ENCODE measurements at regions not wholly inside any gene's neighbourhood (a gene's known extent, or its start where the extent isn't known, plus 50 kb on each side); places are given as distances from the start of the nearest gene placed in this dataset.

DNA sequence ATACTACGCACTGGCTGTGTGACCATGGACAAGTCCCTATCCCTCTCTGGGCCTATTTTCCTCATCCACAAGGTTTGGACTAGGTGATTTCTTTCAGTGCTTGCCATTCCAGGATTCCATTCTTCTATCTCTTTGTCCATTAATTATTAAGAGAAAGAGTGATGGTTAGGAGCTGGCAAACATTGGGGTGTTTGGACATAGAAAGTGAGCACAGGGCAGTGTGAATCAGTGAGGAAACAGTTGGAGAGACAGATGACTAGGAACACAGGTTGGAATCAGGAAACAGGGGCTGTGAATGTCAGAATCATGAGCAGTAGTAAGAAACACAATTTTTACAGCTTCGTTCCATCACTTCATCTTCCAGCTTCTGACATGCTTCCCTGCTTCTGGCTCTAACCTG is 211.8 kb downstream of the INSC start:
- DNase-seq = no peak
- H3K27me3 ChIP-seq = no peaks in the 10 kb centered on the region
- no peak overlapping the region for H3K4me3 ChIP-seq (ENCODE audit: low read depth, low read length)
- H3K9me3 ChIP-seq = no peaks in the 10 kb centered on the region
- H3K4me1 ChIP-seq = no peaks in the 10 kb centered on the region
- no peaks in the 10 kb centered on the region for H3K36me3 ChIP-seq
- TF ChIP-seq, protein P1, sequence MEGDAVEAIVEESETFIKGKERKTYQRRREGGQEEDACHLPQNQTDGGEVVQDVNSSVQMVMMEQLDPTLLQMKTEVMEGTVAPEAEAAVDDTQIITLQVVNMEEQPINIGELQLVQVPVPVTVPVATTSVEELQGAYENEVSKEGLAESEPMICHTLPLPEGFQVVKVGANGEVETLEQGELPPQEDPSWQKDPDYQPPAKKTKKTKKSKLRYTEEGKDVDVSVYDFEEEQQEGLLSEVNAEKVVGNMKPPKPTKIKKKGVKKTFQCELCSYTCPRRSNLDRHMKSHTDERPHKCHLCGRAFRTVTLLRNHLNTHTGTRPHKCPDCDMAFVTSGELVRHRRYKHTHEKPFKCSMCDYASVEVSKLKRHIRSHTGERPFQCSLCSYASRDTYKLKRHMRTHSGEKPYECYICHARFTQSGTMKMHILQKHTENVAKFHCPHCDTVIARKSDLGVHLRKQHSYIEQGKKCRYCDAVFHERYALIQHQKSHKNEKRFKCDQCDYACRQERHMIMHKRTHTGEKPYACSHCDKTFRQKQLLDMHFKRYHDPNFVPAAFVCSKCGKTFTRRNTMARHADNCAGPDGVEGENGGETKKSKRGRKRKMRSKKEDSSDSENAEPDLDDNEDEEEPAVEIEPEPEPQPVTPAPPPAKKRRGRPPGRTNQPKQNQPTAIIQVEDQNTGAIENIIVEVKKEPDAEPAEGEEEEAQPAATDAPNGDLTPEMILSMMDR (IDR thresholded peaks at IDR 0.05; ENCODE audit: low read depth, low read length) = no peak

- H3K27me3 ChIP-seq = no peaks in the 10 kb centered on the region
- H3K36me3 ChIP-seq = no peaks in the 10 kb centered on the region
- no peak overlapping the region for H3K4me3 ChIP-seq (ENCODE audit: low read depth, low read length)
- no peaks in the 10 kb centered on the region for H3K4me1 ChIP-seq
- peak; percentile 68 for DNase-seq
- TF ChIP-seq, protein P1 (IDR thresholded peaks at IDR 0.05; ENCODE audit: low read depth, low read length) = peak; percentile 76
- no peaks in the 10 kb centered on the region for H3K9me3 ChIP-seq
These were observed 213.1 kb downstream of the INSC start for GRCh38 chr11:15327786-15328231.

DNA sequence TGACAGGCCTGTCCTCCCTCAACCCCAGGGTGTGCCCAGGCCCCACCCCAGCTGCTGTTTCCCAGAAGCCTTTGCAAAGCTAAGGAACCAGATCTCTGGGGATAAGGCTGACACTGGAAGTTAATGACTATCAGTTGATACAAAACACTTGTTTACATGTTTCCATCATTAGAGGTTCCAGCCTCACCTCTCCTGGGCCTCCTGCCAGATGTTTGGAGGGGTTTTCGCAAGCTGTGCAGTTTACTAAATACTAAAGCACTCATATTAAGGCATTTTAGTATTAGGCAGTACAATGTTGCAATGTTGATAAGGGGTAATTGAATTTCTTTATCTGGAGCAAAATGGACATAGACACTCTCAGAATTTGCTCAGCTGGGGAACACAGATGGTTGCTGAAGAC is 218.7 kb downstream of the INSC start:
- Histone ChIP-seq H3K36me3 (no peaks in the 10 kb centered on the region), H3K27me3 (no peaks in the 10 kb centered on the region), H3K9me3 (no peaks in the 10 kb centered on the region), H3K4me1 (no peaks in the 10 kb centered on the region; the same call in none of the 2 replicates), H3K4me3 (ENCODE audit: low read depth, low read length) (no peak overlapping the region)
- TF ChIP-seq, protein P1 (IDR thresholded peaks at IDR 0.05; ENCODE audit: low read depth, low read length) = no peak
- DNase-seq = peak; percentile 44

DNA sequence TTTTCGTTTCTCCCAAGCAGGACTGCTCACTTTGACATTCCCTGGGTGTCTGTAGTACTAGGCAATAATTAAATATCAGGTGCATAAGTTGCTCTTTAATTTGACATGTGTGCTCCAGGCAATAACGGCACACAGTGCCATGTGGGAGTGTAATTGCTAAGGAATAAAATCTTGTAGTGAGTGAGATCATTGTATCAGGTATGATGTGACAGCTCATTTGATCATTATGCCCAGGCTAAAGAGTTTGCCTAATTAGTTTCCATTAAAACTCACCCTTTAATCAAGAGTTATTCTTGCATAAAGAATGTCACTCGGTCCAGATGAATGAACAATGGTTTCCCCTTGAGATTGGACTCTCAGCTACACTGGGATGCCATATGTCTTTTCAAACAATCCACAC is 220.0 kb downstream of the INSC start:
- Histone ChIP-seq H3K27me3 (no peaks in the 10 kb centered on the region), H3K9me3 (no peaks in the 10 kb centered on the region), H3K36me3 (no peaks in the 10 kb centered on the region), H3K4me1 (no peaks in the 10 kb centered on the region; the same call in none of the 2 replicates), H3K4me3 (ENCODE audit: low read depth, low read length) (no peak overlapping the region)
- TF ChIP-seq, protein P1 (IDR thresholded peaks at IDR 0.05; ENCODE audit: low read depth, low read length) = no peak
- no peak for DNase-seq

DNA sequence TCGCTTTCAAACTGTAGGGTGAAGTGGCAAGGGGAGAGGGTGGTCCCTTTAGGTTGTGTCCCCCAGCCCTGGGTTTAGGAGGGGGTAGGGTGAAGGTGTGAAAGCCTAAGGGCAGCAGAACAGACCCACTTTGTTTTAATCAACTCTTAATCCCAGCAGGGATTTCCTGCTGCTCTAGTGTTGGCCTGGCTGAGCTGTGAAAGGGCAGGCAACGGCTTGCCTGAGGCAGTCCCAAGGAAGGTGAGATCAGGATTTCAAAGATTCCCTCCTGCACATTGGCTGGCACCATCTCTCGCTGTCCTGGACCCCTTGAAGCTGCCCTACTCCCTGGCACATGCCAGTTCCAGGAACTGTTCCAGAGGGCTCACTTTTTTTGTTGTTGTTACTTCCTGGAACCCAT is 221.3 kb downstream of the INSC start:
- H3K36me3 ChIP-seq = no peaks in the 10 kb centered on the region
- DNase-seq = no peak
- H3K4me3 ChIP-seq (ENCODE audit: low read depth, low read length) = no peak overlapping the region
- H3K27me3 ChIP-seq = no peaks in the 10 kb centered on the region
- TF ChIP-seq, protein P1 (IDR thresholded peaks at IDR 0.05; ENCODE audit: low read depth, low read length) = no peak
- H3K4me1 ChIP-seq = no peaks in the 10 kb centered on the region; the same call in none of the 2 replicates
- H3K9me3 ChIP-seq = no peaks in the 10 kb centered on the region

DNA sequence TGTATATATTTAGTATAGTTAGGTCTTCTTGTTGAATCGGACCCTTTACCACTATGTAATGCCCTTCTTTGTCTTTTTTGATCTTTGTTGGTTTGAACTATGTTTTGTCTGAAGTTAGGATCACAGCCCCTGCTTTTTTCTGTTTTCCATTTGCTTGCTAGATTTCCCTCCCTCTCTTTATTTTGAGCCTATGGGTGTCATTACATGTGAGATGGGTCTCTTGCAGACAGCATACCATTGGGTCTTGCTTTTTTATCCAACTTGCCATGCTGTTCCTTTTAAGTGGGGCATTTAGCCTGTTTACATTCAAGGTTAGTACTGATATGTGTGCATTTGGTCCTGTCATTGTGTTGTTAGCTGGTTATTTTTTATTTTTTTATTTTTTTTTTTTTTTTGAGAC is 224.6 kb downstream of the INSC start:
- Histone ChIP-seq H3K9me3 (no peaks in the 10 kb centered on the region), H3K36me3 (no peaks in the 10 kb centered on the region), H3K4me1 (no peaks in the 10 kb centered on the region), H3K4me3 (ENCODE audit: low read depth, low read length) (no peak overlapping the region), H3K27me3 (no peaks in the 10 kb centered on the region)
- no peak for DNase-seq
- TF ChIP-seq, protein P1 (IDR thresholded peaks at IDR 0.05; ENCODE audit: low read depth, low read length) = no peak

Data from BE2C (cell line).